Smooth muscle cell (in vitro differentiated cells): ENCODE measurements at regions not wholly inside any gene's neighbourhood (a gene's known extent, or its start where the extent isn't known, plus 50 kb on each side); places are given as distances from the start of the nearest gene placed in this dataset.

Source experiments
- DNase-seq: peaks from one replicate; lab custom pipeline; 2025; ENCODE audit not compliant: unreplicated experiment; lab: John Stamatoyannopoulos, UW
- H2AFZ ChIP-seq: fragments of 200-600 bp; sonication (generic); 2 replicates; pipeline ENCODE4 v1.6.0; 2016; ENCODE audit warnings: antibody characterized with exemption, low read depth, mild to moderate bottlenecking
- H3F3A ChIP-seq: fragments of 200-600 bp; sonication (generic); 2 replicates; pipeline ENCODE4 v1.6.0; 2017; ENCODE audit warnings: antibody characterized with exemption, low read depth
- H3K27ac ChIP-seq: fragments of 200-600 bp; sonication (generic); 2 replicates; pipeline ENCODE4 v1.5.1; 2016; ENCODE audit warnings: low read depth, mild to moderate bottlenecking
- H3K27me3 ChIP-seq: fragments of 200-600 bp; sonication (generic); 2 replicates; pipeline ENCODE4 v1.6.1; 2016; ENCODE audit warnings: low read depth, mild to moderate bottlenecking
- H3K36me3 ChIP-seq: fragments of 200-600 bp; sonication (generic); 2 replicates; pipeline ENCODE4 v1.5.1; 2016; ENCODE audit warnings: low read depth
- H3K4me1 ChIP-seq: fragments of 200-600 bp; sonication (generic); 2 replicates; pipeline ENCODE4 v1.5.1; 2016; ENCODE audit warnings: low read depth
- H3K4me2 ChIP-seq: fragments of 200-600 bp; sonication (generic); 2 replicates; pipeline ENCODE4 v1.6.0; 2016; ENCODE audit warnings: mild to moderate bottlenecking
- H3K4me3 ChIP-seq: fragments of 200-600 bp; sonication (generic); 2 replicates; pipeline ENCODE4 v1.5.1; 2016; ENCODE audit warnings: mild to moderate bottlenecking
- H3K79me2 ChIP-seq: fragments of 200-600 bp; sonication (generic); 2 replicates; pipeline ENCODE4 v1.6.0; 2016; ENCODE audit warnings: low read depth, mild to moderate bottlenecking
- H3K9ac ChIP-seq: fragments of 200-600 bp; sonication (generic); 2 replicates; pipeline ENCODE4 v1.6.0; 2016; ENCODE audit warnings: low read depth
- H3K9me3 ChIP-seq: fragments of 200-600 bp; sonication (generic); replicated peaks from 2 replicates; pipeline ENCODE4 v1.5.1; 2016; ENCODE audit warnings: low read depth
- H4K20me1 ChIP-seq: fragments of 200-600 bp; sonication (generic); 2 replicates; pipeline ENCODE4 v1.6.0; 2016; ENCODE audit warnings: low read depth
- CTCF ChIP-seq: fragments of 200-600 bp; sonication (generic); IDR thresholded peaks from 2 replicates; pipeline ENCODE4 v1.5.1; 2017; ENCODE audit warnings: borderline replicate concordance, mild to moderate bottlenecking, antibody characterized with exemption; ENCODE audit not compliant: insufficient read depth, poor library complexity, severe bottlenecking
- WGBS: methylation state at CpG from one replicate; pipeline ENCODE4 v1.1.7; 2016; ENCODE audit warnings: low lambda C conversion rate; 5-methylcytosine and 5-hydroxymethylcytosine counted together

GRCh38 chr7:155883491-155884224 is 71.4 kb upstream of the SHH start:
- Histone ChIP-seq H3K4me3 (no peak overlapping the region), H3K36me3 (no peaks in the 10 kb centered on the region), H3K9me3 (no peaks in the 10 kb centered on the region), H3K4me1 (peaks cover 5% of the 10 kb centered on the region), H3K79me2 (no peaks in the 10 kb centered on the region), H3K4me2 (no peak overlapping the region), H3K9ac (no peak overlapping the region), H2AFZ (no peak overlapping the region), H3K27ac (no peak overlapping the region), H4K20me1 (no peaks in the 10 kb centered on the region), H3K27me3 (no peaks in the 10 kb centered on the region), H3F3A (no peaks in the 10 kb centered on the region)
- 96% methylated on average over 16 of the region's 16 CpGs for WGBS
- DNase-seq: no peak
- no peak for TF ChIP-seq CTCF

DNA sequence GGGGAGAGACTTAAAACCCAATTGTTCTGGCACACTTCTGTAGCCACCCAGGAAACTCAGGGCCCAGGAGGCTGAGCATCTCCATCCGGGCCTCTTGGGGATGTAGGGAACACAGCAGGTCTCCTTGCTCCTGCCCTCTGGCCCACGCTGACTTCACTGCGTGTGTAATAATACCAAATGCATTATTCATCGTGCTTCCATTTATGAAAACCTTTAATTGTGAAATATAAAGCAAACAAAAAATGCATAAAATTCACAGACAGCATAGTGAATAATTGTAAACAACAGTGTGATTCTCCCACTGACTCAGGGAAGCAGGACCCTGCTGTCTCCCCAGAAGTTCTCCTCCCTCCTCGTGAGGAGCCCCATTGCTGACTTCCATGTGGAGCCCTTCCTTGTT is 70.3 kb upstream of the SHH start:
- H3K9me3 ChIP-seq: no peaks in the 10 kb centered on the region

GRCh38 chr7:155881471-155882350 is 69.4 kb upstream of the SHH start:
- Histone ChIP-seq H2AFZ (no peak overlapping the region), H3K27ac (no peak overlapping the region), H3K4me2 (no peak overlapping the region), H4K20me1 (no peaks in the 10 kb centered on the region), H3F3A (no peaks in the 10 kb centered on the region), H3K4me3 (no peak overlapping the region), H3K9me3 (no peaks in the 10 kb centered on the region), H3K9ac (no peak overlapping the region), H3K36me3 (no peaks in the 10 kb centered on the region), H3K4me1 (peaks cover 5% of the 10 kb centered on the region), H3K79me2 (no peaks in the 10 kb centered on the region), H3K27me3 (no peaks in the 10 kb centered on the region)
- DNase-seq: no peak
- WGBS: 91% methylated on average over 34 of the region's 34 CpGs
- no peak for TF ChIP-seq CTCF

More for the DNA sequence above, 70.3 kb upstream of the SHH start:
- H3K27me3 ChIP-seq: no peaks in the 10 kb centered on the region
- TF ChIP-seq CTCF: no peak
- H2AFZ ChIP-seq: no peak overlapping the region
- no peak overlapping the region for H3K4me3 ChIP-seq
- H3K9ac ChIP-seq: no peak overlapping the region
- no peaks in the 10 kb centered on the region for H3K79me2 ChIP-seq
- H3F3A ChIP-seq: no peaks in the 10 kb centered on the region
- H3K4me1 ChIP-seq: peaks cover 5% of the 10 kb centered on the region
- no peaks in the 10 kb centered on the region for H3K36me3 ChIP-seq
- WGBS: 85% methylated on average over 5 of the region's 5 CpGs
- H3K27ac ChIP-seq: no peak overlapping the region
- H4K20me1 ChIP-seq: no peaks in the 10 kb centered on the region
- no peak overlapping the region for H3K4me2 ChIP-seq
- no peak for DNase-seq
